GM12874 (cell line): ENCODE measurements at regions not wholly inside any gene's neighbourhood (a gene's known extent, or its start where the extent isn't known, plus 50 kb on each side); places are given as distances from the start of the nearest gene placed in this dataset.

Experiments
- CTCF ChIP-seq: IDR thresholded peaks from 2 replicates; pipeline ENCODE4 v1.5.1; 2011; ENCODE audit warnings: low read depth, mild to moderate bottlenecking, control low read depth, low read length, moderate library complexity; ENCODE audit not compliant: insufficient read depth

- no peak for TF ChIP-seq CTCF
Observed at GRCh38 chr12:97666263-97666662, 203.7 kb downstream of the RMST start.

GRCh38 chr12:97672870-97673269, 210.3 kb downstream of the RMST start:
- no peak for TF ChIP-seq CTCF

GRCh38 chr12:97680751-97681150, 218.1 kb downstream of the RMST start:
- TF ChIP-seq CTCF, result no peak

GRCh38 chr12:97681612-97682504, 219.3 kb downstream of the RMST start:
- no peak for TF ChIP-seq CTCF

- no peak for TF ChIP-seq CTCF
Observed at GRCh38 chr12:97685360-97685759, 222.8 kb downstream of the RMST start.

- TF ChIP-seq CTCF, result no peak
Observed at GRCh38 chr12:97701901-97702300, 239.3 kb downstream of the RMST start.

GRCh38 chr12:97711392-97711791, 248.8 kb downstream of the RMST start:
- TF ChIP-seq CTCF, result no peak
